Effector CD8-positive, alpha-beta T cell (primary cell): ENCODE measurements at regions not wholly inside any gene's neighbourhood (a gene's known extent, or its start where the extent isn't known, plus 50 kb on each side); places are given as distances from the start of the nearest gene placed in this dataset.
"Not testable (repeated sequence)": the region's sequence is repeated elsewhere in the genome, so short reads cannot be mapped to it uniquely, and the experiment has no call there.

Experiments used
- DNase-seq: peaks from one replicate; lab custom pipeline; 2025; lab: John Stamatoyannopoulos, UW

- no peak for DNase-seq
Observed at GRCh38 chr10:3571310-3571825, 213.6 kb downstream of the KLF6 start.

- no peak for DNase-seq
Observed at GRCh38 chr10:3570855-3571266, 214.1 kb downstream of the KLF6 start.

GRCh38 chr10:3570131-3570729, 214.8 kb downstream of the KLF6 start:
- no peak for DNase-seq

- no peak for DNase-seq
Observed at GRCh38 chr10:3568983-3569382, 216.0 kb downstream of the KLF6 start.

GRCh38 chr10:3568392-3568791, 216.6 kb downstream of the KLF6 start:
- no peak for DNase-seq

- no peak for DNase-seq
Observed at GRCh38 chr10:3567291-3567963, 217.6 kb downstream of the KLF6 start.

GRCh38 chr10:3566627-3567026, 218.4 kb downstream of the KLF6 start:
- no peak for DNase-seq

- DNase-seq, result no peak
Observed at GRCh38 chr10:3564346-3565002, 220.5 kb downstream of the KLF6 start.

GRCh38 chr10:3563298-3563697, 221.7 kb downstream of the KLF6 start:
- no peak for DNase-seq

- DNase-seq, result not testable (repeated sequence)
Observed at GRCh38 chr10:3560628-3561027, 224.4 kb downstream of the KLF6 start.

- no peak for DNase-seq
Observed at GRCh38 chr10:3559527-3559926, 225.5 kb downstream of the KLF6 start.

GRCh38 chr10:3559011-3559410, 226.0 kb downstream of the KLF6 start:
- DNase-seq, result no peak

GRCh38 chr10:3556191-3557017, 228.6 kb downstream of the KLF6 start:
- DNase-seq, result not testable (repeated sequence)

- DNase-seq, result no peak
Observed at GRCh38 chr10:3554121-3554522, 230.9 kb downstream of the KLF6 start.

- DNase-seq, result no peak
Observed at GRCh38 chr10:3552281-3552680, 232.7 kb downstream of the KLF6 start.

- no peak for DNase-seq
Observed at GRCh38 chr10:3551761-3552160, 233.2 kb downstream of the KLF6 start.

GRCh38 chr10:3549118-3549517, 235.9 kb downstream of the KLF6 start:
- no peak for DNase-seq

GRCh38 chr10:3548702-3549101, 236.3 kb downstream of the KLF6 start:
- DNase-seq, result no peak

- DNase-seq, result no peak
Observed at GRCh38 chr10:3548076-3548475, 236.9 kb downstream of the KLF6 start.

- no peak for DNase-seq
Observed at GRCh38 chr10:3544561-3544960, 240.4 kb downstream of the KLF6 start.

GRCh38 chr10:3542185-3542611, 242.8 kb downstream of the KLF6 start:
- DNase-seq, result no peak

GRCh38 chr10:3539696-3540383, 245.2 kb downstream of the KLF6 start:
- DNase-seq, result no peak
